Smooth muscle cell (in vitro differentiated cells): ENCODE measurements at regions not wholly inside any gene's neighbourhood (a gene's known extent, or its start where the extent isn't known, plus 50 kb on each side); places are given as distances from the start of the nearest gene placed in this dataset.

Experiments
- DNase-seq: peaks from one replicate; lab custom pipeline; 2025; ENCODE audit not compliant: unreplicated experiment; lab: John Stamatoyannopoulos, UW
- H2AFZ ChIP-seq: fragments of 200-600 bp; sonication (generic); 2 replicates; pipeline ENCODE4 v1.6.0; 2016; ENCODE audit warnings: antibody characterized with exemption, low read depth, mild to moderate bottlenecking
- H3F3A ChIP-seq: fragments of 200-600 bp; sonication (generic); 2 replicates; pipeline ENCODE4 v1.6.0; 2017; ENCODE audit warnings: antibody characterized with exemption, low read depth
- H3K27ac ChIP-seq: fragments of 200-600 bp; sonication (generic); 2 replicates; pipeline ENCODE4 v1.5.1; 2016; ENCODE audit warnings: low read depth, mild to moderate bottlenecking
- H3K27me3 ChIP-seq: fragments of 200-600 bp; sonication (generic); 2 replicates; pipeline ENCODE4 v1.6.1; 2016; ENCODE audit warnings: low read depth, mild to moderate bottlenecking
- H3K36me3 ChIP-seq: fragments of 200-600 bp; sonication (generic); 2 replicates; pipeline ENCODE4 v1.5.1; 2016; ENCODE audit warnings: low read depth
- H3K4me1 ChIP-seq: fragments of 200-600 bp; sonication (generic); 2 replicates; pipeline ENCODE4 v1.5.1; 2016; ENCODE audit warnings: low read depth
- H3K4me2 ChIP-seq: fragments of 200-600 bp; sonication (generic); 2 replicates; pipeline ENCODE4 v1.6.0; 2016; ENCODE audit warnings: mild to moderate bottlenecking
- H3K4me3 ChIP-seq: fragments of 200-600 bp; sonication (generic); 2 replicates; pipeline ENCODE4 v1.5.1; 2016; ENCODE audit warnings: mild to moderate bottlenecking
- H3K79me2 ChIP-seq: fragments of 200-600 bp; sonication (generic); 2 replicates; pipeline ENCODE4 v1.6.0; 2016; ENCODE audit warnings: low read depth, mild to moderate bottlenecking
- H3K9ac ChIP-seq: fragments of 200-600 bp; sonication (generic); 2 replicates; pipeline ENCODE4 v1.6.0; 2016; ENCODE audit warnings: low read depth
- H3K9me3 ChIP-seq: fragments of 200-600 bp; sonication (generic); replicated peaks from 2 replicates; pipeline ENCODE4 v1.5.1; 2016; ENCODE audit warnings: low read depth
- H4K20me1 ChIP-seq: fragments of 200-600 bp; sonication (generic); 2 replicates; pipeline ENCODE4 v1.6.0; 2016; ENCODE audit warnings: low read depth
- WGBS: methylation state at CpG from one replicate; pipeline ENCODE4 v1.1.7; 2016; ENCODE audit warnings: low lambda C conversion rate; 5-methylcytosine and 5-hydroxymethylcytosine counted together
- TF ChIP-seq, protein P1 (sequence below): fragments of 200-600 bp; sonication (generic); IDR thresholded peaks from 2 replicates; pipeline ENCODE4 v1.5.1; 2017; ENCODE audit warnings: borderline replicate concordance, mild to moderate bottlenecking, antibody characterized with exemption; ENCODE audit not compliant: insufficient read depth, poor library complexity, severe bottlenecking

GRCh38 chr2:195428673-195429072 lies 228.4 kb upstream of the SLC39A10 start:
- Histone ChIP-seq H3K4me3 (no peak overlapping the region), H3K36me3 (no peaks in the 10 kb centered on the region), H3K4me1 (no peaks in the 10 kb centered on the region), H2AFZ (no peak overlapping the region), H3K9ac (no peak overlapping the region), H4K20me1 (no peaks in the 10 kb centered on the region), H3K27ac (no peak overlapping the region), H3K27me3 (no peaks in the 10 kb centered on the region), H3K4me2 (no peak overlapping the region), H3F3A (no peaks in the 10 kb centered on the region), H3K79me2 (no peaks in the 10 kb centered on the region), H3K9me3 (no peaks in the 10 kb centered on the region)
- no peak for DNase-seq
- WGBS, result 92% methylated on average over 3 of the region's 3 CpGs
- TF ChIP-seq, protein P1, sequence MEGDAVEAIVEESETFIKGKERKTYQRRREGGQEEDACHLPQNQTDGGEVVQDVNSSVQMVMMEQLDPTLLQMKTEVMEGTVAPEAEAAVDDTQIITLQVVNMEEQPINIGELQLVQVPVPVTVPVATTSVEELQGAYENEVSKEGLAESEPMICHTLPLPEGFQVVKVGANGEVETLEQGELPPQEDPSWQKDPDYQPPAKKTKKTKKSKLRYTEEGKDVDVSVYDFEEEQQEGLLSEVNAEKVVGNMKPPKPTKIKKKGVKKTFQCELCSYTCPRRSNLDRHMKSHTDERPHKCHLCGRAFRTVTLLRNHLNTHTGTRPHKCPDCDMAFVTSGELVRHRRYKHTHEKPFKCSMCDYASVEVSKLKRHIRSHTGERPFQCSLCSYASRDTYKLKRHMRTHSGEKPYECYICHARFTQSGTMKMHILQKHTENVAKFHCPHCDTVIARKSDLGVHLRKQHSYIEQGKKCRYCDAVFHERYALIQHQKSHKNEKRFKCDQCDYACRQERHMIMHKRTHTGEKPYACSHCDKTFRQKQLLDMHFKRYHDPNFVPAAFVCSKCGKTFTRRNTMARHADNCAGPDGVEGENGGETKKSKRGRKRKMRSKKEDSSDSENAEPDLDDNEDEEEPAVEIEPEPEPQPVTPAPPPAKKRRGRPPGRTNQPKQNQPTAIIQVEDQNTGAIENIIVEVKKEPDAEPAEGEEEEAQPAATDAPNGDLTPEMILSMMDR, result no peak

- no peak overlapping the region for H3K27ac ChIP-seq
- H2AFZ ChIP-seq, result no peak overlapping the region
- H3F3A ChIP-seq, result no peaks in the 10 kb centered on the region
- no peaks in the 10 kb centered on the region for H3K36me3 ChIP-seq
- H3K4me2 ChIP-seq, result no peak overlapping the region
- TF ChIP-seq, protein P1, result no peak
- H3K4me1 ChIP-seq, result no peaks in the 10 kb centered on the region
- H3K9ac ChIP-seq, result no peak overlapping the region
- no peaks in the 10 kb centered on the region for H4K20me1 ChIP-seq
- H3K79me2 ChIP-seq, result no peaks in the 10 kb centered on the region
- H3K9me3 ChIP-seq, result no peaks in the 10 kb centered on the region
- no peak for DNase-seq
- no peak overlapping the region for H3K4me3 ChIP-seq
- H3K27me3 ChIP-seq, result no peaks in the 10 kb centered on the region
- 100% methylated on average over 1 of the region's 1 CpG for WGBS
Observed at GRCh38 chr2:195425328-195425727, 231.7 kb upstream of the SLC39A10 start.

DNA sequence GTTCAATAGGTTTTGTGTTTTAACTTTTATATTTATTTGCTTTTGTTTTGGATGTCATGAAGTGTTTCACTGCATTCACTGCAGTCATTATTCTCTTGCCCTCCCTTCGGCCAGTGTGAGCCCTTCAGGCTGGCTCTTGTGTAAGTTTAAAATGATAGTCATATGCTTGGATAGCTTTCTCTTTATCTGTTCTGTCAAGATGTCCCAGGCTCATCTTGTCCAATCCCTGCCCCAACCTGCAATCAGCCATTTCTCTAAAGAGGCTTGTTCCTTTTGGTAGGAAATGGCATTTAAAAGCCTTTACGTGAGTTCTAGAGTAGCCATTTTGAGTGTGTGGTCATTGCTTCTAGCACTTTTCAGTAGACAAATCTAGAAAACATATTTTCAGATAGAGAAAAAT lies 238.0 kb upstream of the SLC39A10 start:
- H3K36me3 ChIP-seq, result no peaks in the 10 kb centered on the region
- H3K9ac ChIP-seq, result no peak overlapping the region
- no peak for DNase-seq
- H2AFZ ChIP-seq, result no peak overlapping the region
- no peak overlapping the region for H3K27ac ChIP-seq
- no peaks in the 10 kb centered on the region for H3K79me2 ChIP-seq
- no peak overlapping the region for H3K4me3 ChIP-seq
- no peak overlapping the region for H3K4me2 ChIP-seq
- H3K4me1 ChIP-seq, result no peaks in the 10 kb centered on the region
- TF ChIP-seq, protein P1, result no peak
- no peaks in the 10 kb centered on the region for H3K27me3 ChIP-seq
- WGBS, result 97% methylated on average over 2 of the region's 2 CpGs
- no peaks in the 10 kb centered on the region for H3K9me3 ChIP-seq
- H3F3A ChIP-seq, result no peaks in the 10 kb centered on the region
- no peaks in the 10 kb centered on the region for H4K20me1 ChIP-seq

- H2AFZ ChIP-seq, result no peak overlapping the region
- H4K20me1 ChIP-seq, result no peaks in the 10 kb centered on the region
- H3K79me2 ChIP-seq, result no peaks in the 10 kb centered on the region
- H3K27me3 ChIP-seq, result no peaks in the 10 kb centered on the region
- no peak for DNase-seq
- TF ChIP-seq, protein P1, result no peak
- H3K4me2 ChIP-seq, result no peak overlapping the region
- H3K27ac ChIP-seq, result peak overlapping the region; percentile 70
- WGBS, result 83% methylated on average over 3 of the region's 3 CpGs
- no peak overlapping the region for H3K9ac ChIP-seq
- peaks cover 7% of the 10 kb centered on the region for H3K4me1 ChIP-seq
- no peak overlapping the region for H3K4me3 ChIP-seq
- no peaks in the 10 kb centered on the region for H3F3A ChIP-seq
- H3K36me3 ChIP-seq, result no peaks in the 10 kb centered on the region
- no peaks in the 10 kb centered on the region for H3K9me3 ChIP-seq
Observed at GRCh38 chr2:195414537-195415100, 242.4 kb upstream of the SLC39A10 start.
